ENCODE measurements at regions not wholly inside any gene's neighbourhood (a gene's known extent, or its start where the extent isn't known, plus 50 kb on each side); places are given as distances from the start of the nearest gene placed in this dataset.

DNA sequence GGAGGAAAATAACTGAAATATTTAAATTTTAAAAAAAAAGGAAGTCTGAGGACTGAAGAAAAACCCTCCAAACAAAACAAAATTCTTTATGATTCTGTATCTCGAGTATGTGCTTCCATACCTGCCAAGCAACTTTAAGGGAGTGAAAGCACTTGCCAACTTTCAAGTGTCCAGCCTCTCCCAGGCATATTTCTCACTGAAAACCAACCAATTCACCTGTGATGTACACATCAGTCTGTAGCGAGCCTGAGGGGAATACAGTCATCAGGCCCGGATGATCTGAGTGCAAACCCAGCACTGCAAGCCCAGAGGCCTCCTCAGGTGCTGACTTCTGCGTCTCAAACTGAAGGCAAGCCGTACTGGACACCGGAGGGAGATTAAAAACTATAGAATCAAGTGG, 164.8 kb upstream of the NT5E start:
- TF ChIP-seq SCRT1 (tag by site-specific recombination; IDR thresholded peaks at IDR 0.05; ENCODE audit: borderline replicate concordance), result no peak
- TF ChIP-seq CTCF (tag by site-specific recombination; IDR thresholded peaks at IDR 0.05), result no peak
- TF ChIP-seq PATZ1 (tag by site-specific recombination; IDR thresholded peaks at IDR 0.05), result no peak
- no peak for TF ChIP-seq ZNF280D (tag by site-specific recombination; IDR thresholded peaks at IDR 0.05)
- TF ChIP-seq ZNF274 (IDR thresholded peaks at IDR 0.05; ENCODE audit: low read length), result no peak
- no peak for TF ChIP-seq ZNF274 (tag by site-specific recombination; IDR thresholded peaks at IDR 0.05; ENCODE audit: borderline replicate concordance)
- no peak for TF ChIP-seq ZNF626 (tag by site-specific recombination; IDR thresholded peaks at IDR 0.05)
